T-cell (primary cell): ENCODE measurements at regions not wholly inside any gene's neighbourhood (a gene's known extent, or its start where the extent isn't known, plus 50 kb on each side); places are given as distances from the start of the nearest gene placed in this dataset.

Experiments used
- ATAC-seq, 4 experiments: fragments of 200-7000 bp in 3 of 4; fragments of 150-1000 bp in 1 of 4; cut with Tn5 transposase; replicated peaks in 1 of 4; 1 replicate in 3 of 4; 2 replicates in 1 of 4; pipeline ENCODE4 v1.10.0; 2021; ENCODE audit warnings: moderate library complexity in 3 of 4, mild to moderate bottlenecking in 2 of 4, moderate number of reproducible peaks in 1 of 4
- CTCF ChIA-PET, 2 donors: fragments of 300-600 bp; sonication (Branson Sonifier 250); formaldehyde crosslinking; loops; one replicate each; lab custom pipeline; 2022; ENCODE audit warnings: antibody characterized with exemption in 2 of 2; lab: Charles Lee
- POLR2A ChIA-PET, 2 donors: fragments of 300-600 bp; sonication (Branson Sonifier 250); formaldehyde crosslinking; loops; one replicate each; lab custom pipeline; 2022; ENCODE audit warnings: antibody characterized with exemption in 2 of 2; lab: Charles Lee
- DNase-seq, 35 experiments: peaks; one replicate each; pipeline versions ENCODE4 v3.0.0 to v3.0.0-alpha.2; 2013 to 2023
- H3K27ac ChIP-seq: one replicate; pipeline ENCODE4 v1.5.1; 2013; ENCODE audit warnings: low read length
- H3K27me3 ChIP-seq, 2 experiments: replicated peaks in 1 of 2; 1 replicate in 1 of 2; 2 replicates in 1 of 2; pipeline versions ENCODE4 v1.6.1 to v1.7.0; 2013; ENCODE audit warnings: low read length in 1 of 2, mixed read lengths in 1 of 2; ENCODE audit not compliant: control insufficient read depth in 2 of 2, insufficient read depth in 2 of 2; ENCODE audit errors: extremely low read depth in 1 of 2
- H3K36me3 ChIP-seq, 2 donors: 1 replicate in 1 of 2; 2 replicates in 1 of 2; pipeline versions ENCODE4 v1.6.1 to v1.7.0; 2013; ENCODE audit warnings: low read length in 1 of 2; ENCODE audit not compliant: control insufficient read depth in 2 of 2, insufficient read depth in 1 of 2; ENCODE audit errors: extremely low read depth in 1 of 2
- H3K4me1 ChIP-seq, 2 experiments: 1 replicate in 1 of 2; 2 replicates in 1 of 2; pipeline versions ENCODE4 v1.6.1 to v1.7.0; 2013; ENCODE audit warnings: low read length in 2 of 2, mixed read lengths in 1 of 2; ENCODE audit not compliant: insufficient read depth in 2 of 2, control insufficient read depth in 1 of 2; ENCODE audit errors: extremely low read depth in 1 of 2
- H3K4me3 ChIP-seq, 2 donors: 1 replicate in 1 of 2; 2 replicates in 1 of 2; pipeline versions ENCODE4 v1.5.1 to v1.7.0; 2013; ENCODE audit warnings: mild to moderate bottlenecking in 2 of 2, low read length in 1 of 2, moderate library complexity in 1 of 2; ENCODE audit not compliant: control insufficient read depth in 1 of 2; ENCODE audit errors: extremely low read depth in 1 of 2
- H3K9me3 ChIP-seq: 2 replicates; pipeline ENCODE4 v1.7.0; 2013
- H3K27ac Mint-ChIP-seq, 2 donors: one replicate each; pipeline ENCODE4 v1.8.0; 2020 to 2021; ENCODE audit warnings: mild to moderate bottlenecking in 2 of 2, mixed read lengths in 2 of 2
- H3K27me3 Mint-ChIP-seq, 2 donors: one replicate each; pipeline ENCODE4 v1.8.0; 2021 to 2022; ENCODE audit warnings: mixed read lengths in 2 of 2
- H3K36me3 Mint-ChIP-seq: one replicate; pipeline ENCODE4 v1.8.0; 2021; ENCODE audit warnings: mixed read lengths
- H3K4me1 Mint-ChIP-seq, 3 donors: one replicate each; pipeline ENCODE4 v1.8.0; 2020 to 2022; ENCODE audit warnings: mixed read lengths in 3 of 3, mild to moderate bottlenecking in 1 of 3
- H3K4me3 Mint-ChIP-seq, 3 donors: one replicate each; pipeline ENCODE4 v1.8.0; 2020 to 2022; ENCODE audit warnings: mild to moderate bottlenecking in 3 of 3, mixed read lengths in 3 of 3, moderate library complexity in 3 of 3
- H3K9me3 Mint-ChIP-seq, 3 donors: one replicate each; pipeline ENCODE4 v1.8.0; 2020 to 2022; ENCODE audit warnings: mixed read lengths in 3 of 3
- WGBS: methylation state at CpG from one replicate; pipeline ENCODE4 v1.1.5; 2013; ENCODE audit warnings: missing lambda C conversion rate; ENCODE audit not compliant: insufficient coverage; 5-methylcytosine and 5-hydroxymethylcytosine counted together

DNA sequence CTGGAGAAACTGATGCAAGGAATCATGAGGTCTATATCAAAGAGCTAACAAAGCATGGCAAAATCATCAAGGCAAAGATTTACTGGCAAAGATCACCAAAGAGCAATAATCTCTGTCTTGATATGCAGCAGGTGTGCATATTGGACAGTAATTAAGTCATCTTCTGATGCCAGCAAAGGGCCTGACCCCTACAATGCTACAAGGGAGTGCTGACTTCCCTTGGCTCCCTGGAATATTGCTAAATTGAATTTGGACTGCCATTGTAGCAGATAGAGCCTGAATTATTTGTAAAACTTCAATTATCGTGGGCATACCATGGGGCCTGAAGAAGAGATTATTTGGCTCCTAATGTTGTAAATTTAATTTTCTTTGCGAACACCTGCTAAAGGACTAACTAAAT, 307.9 kb upstream of the SYT1 start:
- Mint-ChIP-seq H3K9me3 (peaks cover 9 to 15% (median 10%) of the 10 kb centered on the region in 3 donors), H3K4me3 (no peak overlapping the region), H3K36me3 (no peaks in the 10 kb centered on the region), H3K27me3 (no peaks in the 10 kb centered on the region), H3K27ac (no peak overlapping the region), H3K4me1 (no peaks in the 10 kb centered on the region)
- ATAC-seq, result no peak
- no peaks in the 10 kb centered on the region for H3K36me3 ChIP-seq
- 80% methylated on average over 1 of the region's 2 CpGs for WGBS
- H3K27me3 ChIP-seq, result no peaks in the 10 kb centered on the region
- no peak overlapping the region for H3K27ac ChIP-seq
- POLR2A ChIA-PET, result interaction anchor here in 1 of 2 donors (0.6 kb wide), 1 partner anchor 10 kb away, joined by 3 read pairs; no protein-coding TSS in a partner anchor
- no peak for DNase-seq
- H3K9me3 ChIP-seq, result no peaks in the 10 kb centered on the region
- H3K4me3 ChIP-seq, result no peak overlapping the region
- H3K4me1 ChIP-seq, result no peaks in the 10 kb centered on the region
- CTCF ChIA-PET, result no interaction called here

GRCh38 chr12:78559416-78559815, 305.2 kb upstream of the SYT1 start:
- DNase-seq, result no peak
- no peaks in the 10 kb centered on the region for H3K36me3 Mint-ChIP-seq
- ChIA-PET CTCF (no interaction called here), POLR2A (interaction anchor here in 1 of 2 donors (0.7 kb wide), 1 partner anchor 25 kb away, joined by 3 read pairs; no protein-coding TSS in a partner anchor)
- H3K9me3 ChIP-seq, result no peaks in the 10 kb centered on the region
- no peak for ATAC-seq
- no CpG with 5 or more reads among the region's 2 CpGs for WGBS
- no peaks in the 10 kb centered on the region for H3K4me1 ChIP-seq
- no peak overlapping the region for H3K27ac Mint-ChIP-seq
- no peaks in the 10 kb centered on the region for H3K36me3 ChIP-seq
- H3K27me3 ChIP-seq, result no peaks in the 10 kb centered on the region
- H3K27me3 Mint-ChIP-seq, result no peaks in the 10 kb centered on the region
- no peak overlapping the region for H3K4me3 ChIP-seq
- H3K4me1 Mint-ChIP-seq, result no peaks in the 10 kb centered on the region
- H3K9me3 Mint-ChIP-seq, result peaks cover 0 to 21% (median 10%) of the 10 kb centered on the region in 3 donors
- H3K27ac ChIP-seq, result no peak overlapping the region
- no peak overlapping the region for H3K4me3 Mint-ChIP-seq

- Histone ChIP-seq H3K4me3 (no peak overlapping the region), H3K27ac (no peak overlapping the region), H3K27me3 (no peaks in the 10 kb centered on the region), H3K9me3 (no peaks in the 10 kb centered on the region), H3K36me3 (no peaks in the 10 kb centered on the region), H3K4me1 (no peaks in the 10 kb centered on the region)
- no peaks in the 10 kb centered on the region for H3K36me3 Mint-ChIP-seq
- no peak overlapping the region for H3K27ac Mint-ChIP-seq
- ATAC-seq (no peak), DNase-seq (no peak)
- ChIA-PET CTCF (no interaction called here), POLR2A (interaction anchor here in 1 of 2 donors (0.7 kb wide), 1 partner anchor 26 kb away, joined by 3 read pairs; no protein-coding TSS in a partner anchor)
- H3K4me3 Mint-ChIP-seq, result no peak overlapping the region
- no peaks in the 10 kb centered on the region for H3K27me3 Mint-ChIP-seq
- H3K9me3 Mint-ChIP-seq, result peaks cover 0 to 21% (median 10%) of the 10 kb centered on the region in 3 donors
- no peaks in the 10 kb centered on the region for H3K4me1 Mint-ChIP-seq
Measured at GRCh38 chr12:78559886-78560285, 304.7 kb upstream of the SYT1 start.

DNA sequence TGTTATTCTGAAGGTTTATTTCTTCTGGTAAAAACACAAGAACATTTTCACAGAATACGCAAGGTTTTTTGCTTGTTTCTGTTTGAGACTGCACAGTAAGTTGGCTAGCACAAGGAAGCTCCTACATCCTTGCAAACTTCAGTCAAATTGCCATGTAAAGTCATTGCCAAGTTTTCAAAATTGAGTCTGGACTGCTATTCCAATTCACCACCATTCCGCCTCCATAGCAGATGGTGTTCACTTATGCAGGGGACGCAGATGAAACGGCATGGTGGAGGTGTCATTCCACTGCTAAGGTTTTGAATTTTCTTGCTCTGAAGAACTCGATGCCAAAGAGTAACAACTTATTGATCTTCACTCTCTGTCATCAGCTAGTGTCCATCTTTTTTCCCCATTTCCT, 303.9 kb upstream of the SYT1 start:
- 100% methylated on average over 2 of the region's 5 CpGs for whole genome bisulfite sequencing
- POLR2A ChIA-PET, result no interaction called here

DNA sequence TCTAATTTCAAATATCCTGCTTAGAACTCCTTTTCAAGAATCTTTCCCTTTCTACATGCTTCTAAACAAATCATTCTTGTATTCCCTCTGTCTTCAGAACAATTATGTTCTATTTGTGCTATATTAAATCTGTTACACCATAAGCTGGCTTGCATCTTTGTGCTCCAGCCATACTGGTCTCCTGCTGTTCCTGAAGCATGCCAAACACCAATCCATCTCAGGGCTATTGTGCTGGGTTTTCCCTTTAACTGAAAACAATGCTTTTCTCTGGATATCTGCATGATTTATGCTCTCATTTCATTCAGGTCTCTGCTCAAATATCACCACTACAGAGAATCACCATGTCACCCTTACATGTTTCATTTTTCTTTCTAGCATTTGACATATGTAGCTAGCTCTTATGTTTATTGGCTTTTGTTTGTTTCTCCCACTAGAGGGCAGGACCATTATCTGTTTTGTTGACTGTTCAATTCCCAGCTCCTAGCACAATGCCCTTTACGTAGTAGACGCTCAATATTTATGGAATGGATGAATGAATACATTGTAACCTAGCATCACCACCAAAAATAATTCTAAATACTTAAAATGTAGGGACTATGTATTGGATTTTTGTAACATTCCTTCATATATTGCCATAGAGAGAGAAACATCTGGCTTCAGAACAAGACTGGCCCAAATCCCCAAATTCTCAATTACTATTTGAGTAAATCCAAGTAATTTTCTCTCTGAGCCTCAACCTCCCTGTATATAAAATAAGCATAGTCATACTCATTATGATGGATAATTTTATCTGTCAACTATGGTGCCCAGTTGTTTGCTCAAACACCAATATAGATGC, 302.0 kb upstream of the SYT1 start:
- peaks cover 0 to 18% (median 7%) of the 10 kb centered on the region in 3 donors for H3K9me3 Mint-ChIP-seq

More for the DNA sequence above, 303.9 kb upstream of the SYT1 start:
- CTCF ChIA-PET, result no interaction called here
- Mint-ChIP-seq H3K4me1 (no peaks in the 10 kb centered on the region), H3K27me3 (no peaks in the 10 kb centered on the region), H3K27ac (no peak overlapping the region), H3K9me3 (peaks cover 0 to 21% (median 7%) of the 10 kb centered on the region in 3 donors), H3K4me3 (no peak overlapping the region), H3K36me3 (no peaks in the 10 kb centered on the region)
- Histone ChIP-seq H3K4me3 (no peak overlapping the region), H3K27me3 (no peaks in the 10 kb centered on the region), H3K4me1 (no peaks in the 10 kb centered on the region), H3K27ac (no peak overlapping the region), H3K9me3 (no peaks in the 10 kb centered on the region), H3K36me3 (no peaks in the 10 kb centered on the region)
- ATAC-seq, result no peak
- DNase-seq, result no peak

GRCh38 chr12:78563826-78564225, 300.7 kb upstream of the SYT1 start:
- Mint-ChIP-seq H3K4me3 (no peak overlapping the region), H3K27ac (no peak overlapping the region), H3K27me3 (no peaks in the 10 kb centered on the region), H3K4me1 (no peaks in the 10 kb centered on the region), H3K9me3 (peaks cover 0 to 7% (median 3%) of the 10 kb centered on the region in 3 donors), H3K36me3 (no peaks in the 10 kb centered on the region)
- Histone ChIP-seq H3K4me3 (no peak overlapping the region), H3K9me3 (no peaks in the 10 kb centered on the region), H3K36me3 (no peaks in the 10 kb centered on the region), H3K27ac (no peak overlapping the region), H3K27me3 (no peaks in the 10 kb centered on the region), H3K4me1 (no peaks in the 10 kb centered on the region)
- no CpG with 5 or more reads among the region's 3 CpGs for WGBS
- no peak for ATAC-seq
- no peak for DNase-seq
- CTCF ChIA-PET, result no interaction called here
- POLR2A ChIA-PET, result no interaction called here

More for the DNA sequence above, 302.0 kb upstream of the SYT1 start:
- Histone ChIP-seq H3K9me3 (no peaks in the 10 kb centered on the region), H3K27ac (no peak overlapping the region), H3K27me3 (no peaks in the 10 kb centered on the region), H3K4me1 (no peaks in the 10 kb centered on the region), H3K36me3 (no peaks in the 10 kb centered on the region), H3K4me3 (no peak overlapping the region)
- no peaks in the 10 kb centered on the region for H3K36me3 Mint-ChIP-seq
- no peak for DNase-seq
- H3K4me3 Mint-ChIP-seq, result no peak overlapping the region
- no CpG with 5 or more reads among the region's 2 CpGs for WGBS
- no peak overlapping the region for H3K27ac Mint-ChIP-seq
- CTCF ChIA-PET, result no interaction called here
- ATAC-seq, result no peak
- POLR2A ChIA-PET, result no interaction called here
- no peaks in the 10 kb centered on the region for H3K4me1 Mint-ChIP-seq
- no peaks in the 10 kb centered on the region for H3K27me3 Mint-ChIP-seq
